C4-2B (cell line): ENCODE measurements at regions not wholly inside any gene's neighbourhood (a gene's known extent, or its start where the extent isn't known, plus 50 kb on each side); places are given as distances from the start of the nearest gene placed in this dataset.

ENCODE experiments used
- CTCF ChIP-seq: fragments of 450-650 bp; conservative IDR thresholded peaks from 2 replicates; pipeline ENCODE4 v1.5.1; 2017; ENCODE audit warnings: mild to moderate bottlenecking
- ZFX ChIP-seq: fragments of 450-650 bp; IDR thresholded peaks from 2 replicates; pipeline ENCODE4 v1.6.1; 2017

- TF ChIP-seq CTCF (no peak), ZFX (no peak)
These were observed 416.1 kb downstream of the TMEM38B start for GRCh38 chr9:106110483-106110882.
